HL-60 (cell line): ENCODE measurements at regions not wholly inside any gene's neighbourhood (a gene's known extent, or its start where the extent isn't known, plus 50 kb on each side); places are given as distances from the start of the nearest gene placed in this dataset.

ENCODE experiments used
- DNase-seq, 2 experiments: peaks; one replicate each; pipeline ENCODE4 v3.0.0-alpha.2; 2010 to 2020; ENCODE audit warnings: low read depth in 1 of 2, low spot score in 1 of 2
- H3K27ac ChIP-seq: fragments of 250-450 bp; sonication (Bioruptor Pico); replicated peaks from 2 replicates; pipeline ENCODE4 v1.5.1; 2020; ENCODE audit warnings: mild to moderate bottlenecking, moderate library complexity
- H3K27me3 ChIP-seq: fragments of 250-450 bp; sonication (Bioruptor Pico); 2 replicates; pipeline ENCODE4 v1.5.1; 2021; ENCODE audit warnings: mild to moderate bottlenecking, moderate library complexity; ENCODE audit not compliant: insufficient read depth, poor library complexity, severe bottlenecking
- H3K4me3 ChIP-seq: replicated peaks from 2 replicates; pipeline ENCODE4 v1.5.1; 2011; ENCODE audit warnings: mild to moderate bottlenecking, control low read depth, low read length; ENCODE audit not compliant: insufficient read depth
- CTCF ChIP-seq: IDR thresholded peaks from one replicate; pipeline ENCODE4 v1.5.1; 2011; ENCODE audit warnings: low read length, control low read depth, inconsistent platforms; ENCODE audit not compliant: insufficient read depth
- GABPA ChIP-seq: IDR thresholded peaks from 2 replicates; pipeline ENCODE4 v1.6.1; 2012; ENCODE audit warnings: low read depth
- POLR2AphosphoS5 ChIP-seq: IDR thresholded peaks from 2 replicates; pipeline ENCODE4 v1.6.1; 2012; ENCODE audit warnings: low read depth
- REST ChIP-seq: IDR thresholded peaks from 2 replicates; pipeline ENCODE4 v1.6.1; 2012; ENCODE audit warnings: low read depth; ENCODE audit not compliant: insufficient replicate concordance
- SPI1 ChIP-seq: IDR thresholded peaks from 2 replicates; pipeline ENCODE4 v1.6.1; 2012; ENCODE audit warnings: low read depth, mild to moderate bottlenecking, borderline replicate concordance

GRCh38 chr5:15441433-15442192, 58.4 kb upstream of the FBXL7 start:
- no peak overlapping the region for H3K4me3 ChIP-seq
- DNase-seq = no peak
- TF ChIP-seq SPI1 (no peak), POLR2AphosphoS5 (no peak), REST (no peak), GABPA (no peak), CTCF (no peak)
- H3K27ac ChIP-seq = no peak overlapping the region
- H3K27me3 ChIP-seq = no peaks in the 10 kb centered on the region

- no peak for DNase-seq
- no peak overlapping the region for H3K27ac ChIP-seq
- no peak for TF ChIP-seq REST
- TF ChIP-seq SPI1 = no peak
- TF ChIP-seq POLR2AphosphoS5 = no peak
- TF ChIP-seq CTCF = no peak
- TF ChIP-seq GABPA = no peak
These were observed 59.5 kb upstream of the FBXL7 start for GRCh38 chr5:15440434-15440833.

GRCh38 chr5:15439801-15440200, 60.2 kb upstream of the FBXL7 start:
- Histone ChIP-seq H3K4me3 (no peak overlapping the region), H3K27me3 (no peaks in the 10 kb centered on the region), H3K27ac (no peak overlapping the region)
- no peak for TF ChIP-seq GABPA
- TF ChIP-seq CTCF = no peak
- no peak for TF ChIP-seq POLR2AphosphoS5
- no peak for TF ChIP-seq REST
- TF ChIP-seq SPI1 = no peak
- no peak for DNase-seq

More at GRCh38 chr5:15440434-15440833, 59.5 kb upstream of the FBXL7 start:
- Histone ChIP-seq H3K27me3 (no peaks in the 10 kb centered on the region), H3K4me3 (no peak overlapping the region)
